ENCODE measurements at regions not wholly inside any gene's neighbourhood (a gene's known extent, or its start where the extent isn't known, plus 50 kb on each side); places are given as distances from the start of the nearest gene placed in this dataset.
A peak's percentile ranks its signal among the peaks of the same experiment; 100 is the strongest.

GRCh38 chr10:129028451-129028850 is 438.6 kb upstream of the MGMT start:
- no peak overlapping the region for H3K4me3 ChIP-seq (ENCODE audit: low read depth, low read length)
- DNase-seq (ENCODE audit: low read depth), result no peak
- no peak for TF ChIP-seq CTCF (IDR thresholded peaks at IDR 0.05; ENCODE audit: insufficient read depth, low read depth, low read length, missing control alignments)

GRCh38 chr10:129029051-129029450 is 438.0 kb upstream of the MGMT start:
- no peak overlapping the region for H3K4me3 ChIP-seq (ENCODE audit: low read depth, low read length)
- TF ChIP-seq CTCF (IDR thresholded peaks at IDR 0.05; ENCODE audit: insufficient read depth, low read depth, low read length, missing control alignments), result no peak
- DNase-seq (ENCODE audit: low read depth), result no peak

GRCh38 chr10:129029851-129030602 is 437.0 kb upstream of the MGMT start:
- TF ChIP-seq CTCF (IDR thresholded peaks at IDR 0.05; ENCODE audit: insufficient read depth, low read depth, low read length, missing control alignments), result no peak
- DNase-seq (ENCODE audit: low read depth), result no peak

GRCh38 chr10:129030603-129030895 is 436.5 kb upstream of the MGMT start:
- TF ChIP-seq CTCF (IDR thresholded peaks at IDR 0.05; ENCODE audit: insufficient read depth, low read depth, low read length, missing control alignments), result no peak
- no peak for DNase-seq (ENCODE audit: low read depth)
- H3K4me3 ChIP-seq (ENCODE audit: low read depth, low read length), result no peak overlapping the region

More at GRCh38 chr10:129029851-129030602, 437.0 kb upstream of the MGMT start:
- no peak overlapping the region for H3K4me3 ChIP-seq (ENCODE audit: low read depth, low read length)

- peak; percentile 39 for DNase-seq (ENCODE audit: low read depth)
- TF ChIP-seq CTCF (IDR thresholded peaks at IDR 0.05; ENCODE audit: insufficient read depth, low read depth, low read length, missing control alignments), result peak; percentile 88
- no peak overlapping the region for H3K4me3 ChIP-seq (ENCODE audit: low read depth, low read length)
These were observed 435.8 kb upstream of the MGMT start for GRCh38 chr10:129030996-129031843.

GRCh38 chr10:129031844-129032150 is 435.2 kb upstream of the MGMT start:
- TF ChIP-seq CTCF (IDR thresholded peaks at IDR 0.05; ENCODE audit: insufficient read depth, low read depth, low read length, missing control alignments), result no peak
- no peak for DNase-seq (ENCODE audit: low read depth)
- H3K4me3 ChIP-seq (ENCODE audit: low read depth, low read length), result no peak overlapping the region

All from GM12865 (cell line).